ENCODE measurements at regions not wholly inside any gene's neighbourhood (a gene's known extent, or its start where the extent isn't known, plus 50 kb on each side); places are given as distances from the start of the nearest gene placed in this dataset.

DNA sequence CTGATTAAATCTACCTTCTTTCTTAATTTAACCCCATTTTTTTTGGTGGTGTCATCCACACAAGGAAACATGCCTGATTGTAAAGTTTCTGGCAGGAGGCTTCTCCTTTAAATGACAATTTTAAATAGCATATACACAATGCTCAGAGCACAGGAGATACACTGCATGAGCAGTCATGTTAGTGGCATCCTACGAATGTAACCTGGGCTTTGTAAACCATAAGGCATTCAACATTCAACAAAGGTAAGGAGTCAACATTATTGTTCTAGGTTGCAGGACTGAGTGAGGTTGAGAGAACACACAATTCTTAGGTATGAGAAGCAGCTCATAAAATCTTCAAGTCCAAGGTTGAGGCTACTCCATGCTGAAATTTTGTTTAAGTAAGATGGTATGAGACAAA is 266.6 kb upstream of the SIX2 start (continued):
- TF ChIP-seq CSRNP3 (CRISPR knock-in tag; IDR thresholded peaks at IDR 0.05): no peak
- no peak for TF ChIP-seq GLIS3 (CRISPR knock-in tag; IDR thresholded peaks at IDR 0.05)
- no peak for TF ChIP-seq ZNF565 (CRISPR knock-in tag; conservative IDR thresholded peaks at IDR 0.05; ENCODE audit: low read depth)
- TF ChIP-seq OSR1 (CRISPR knock-in tag; IDR thresholded peaks at IDR 0.05): no peak
- no peak for TF ChIP-seq ZNF8 (CRISPR knock-in tag; IDR thresholded peaks at IDR 0.05)
- no peak for TF ChIP-seq TCF4 (CRISPR knock-in tag; IDR thresholded peaks at IDR 0.05; ENCODE audit: borderline replicate concordance)

DNA sequence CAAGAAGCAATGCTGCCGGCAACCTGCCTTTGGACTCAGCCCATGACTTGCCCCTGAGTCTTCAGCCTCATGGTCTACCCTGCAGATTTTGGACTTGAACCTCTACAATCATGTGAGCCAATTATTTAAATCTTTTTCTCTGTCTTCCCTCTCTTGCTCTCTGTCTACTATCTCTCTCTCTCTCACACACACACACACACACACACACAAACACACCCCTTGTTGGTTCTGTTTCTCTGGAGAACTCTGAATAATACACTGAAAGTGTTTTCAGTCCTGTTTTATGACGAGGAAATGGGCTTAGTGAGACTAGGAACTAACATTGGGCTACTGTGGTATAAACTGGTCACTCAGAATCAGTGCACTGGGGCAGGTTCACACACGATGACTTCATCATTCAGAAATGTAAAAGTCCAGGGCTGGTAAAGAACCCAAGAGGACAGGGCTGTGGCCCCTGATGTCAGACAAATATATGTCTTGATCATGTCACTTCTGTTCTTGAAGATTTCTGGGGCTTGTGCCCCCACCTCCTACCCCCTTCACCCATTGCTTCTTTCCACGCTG is 266.1 kb upstream of the SIX2 start:
- ATAC-seq: 0 out of 3 replicates have a peak, but pooled peaks have one; percentile 14
- TF ChIP-seq BACH2 (CRISPR knock-in tag; IDR thresholded peaks at IDR 0.05; ENCODE audit: borderline replicate concordance) (no peak), CREB5 (CRISPR knock-in tag; IDR thresholded peaks at IDR 0.05; ENCODE audit: low read depth) (0 out of 2 replicates have a peak, but pooled peaks have one; percentile 40), ZNF8 (CRISPR knock-in tag; IDR thresholded peaks at IDR 0.05) (peak; percentile 64)

- TF ChIP-seq ARNTL (CRISPR knock-in tag; IDR thresholded peaks at IDR 0.05; ENCODE audit: borderline replicate concordance, low read depth): no peak
- no peak for TF ChIP-seq GLIS3 (CRISPR knock-in tag; IDR thresholded peaks at IDR 0.05)
- TF ChIP-seq CREB5 (CRISPR knock-in tag; IDR thresholded peaks at IDR 0.05; ENCODE audit: low read depth): no peak
- TF ChIP-seq RARB (CRISPR knock-in tag; IDR thresholded peaks at IDR 0.05): no peak
- ATAC-seq: no peak
Observed at GRCh38 chr2:45274250-45274926, 265.1 kb upstream of the SIX2 start.

DNA sequence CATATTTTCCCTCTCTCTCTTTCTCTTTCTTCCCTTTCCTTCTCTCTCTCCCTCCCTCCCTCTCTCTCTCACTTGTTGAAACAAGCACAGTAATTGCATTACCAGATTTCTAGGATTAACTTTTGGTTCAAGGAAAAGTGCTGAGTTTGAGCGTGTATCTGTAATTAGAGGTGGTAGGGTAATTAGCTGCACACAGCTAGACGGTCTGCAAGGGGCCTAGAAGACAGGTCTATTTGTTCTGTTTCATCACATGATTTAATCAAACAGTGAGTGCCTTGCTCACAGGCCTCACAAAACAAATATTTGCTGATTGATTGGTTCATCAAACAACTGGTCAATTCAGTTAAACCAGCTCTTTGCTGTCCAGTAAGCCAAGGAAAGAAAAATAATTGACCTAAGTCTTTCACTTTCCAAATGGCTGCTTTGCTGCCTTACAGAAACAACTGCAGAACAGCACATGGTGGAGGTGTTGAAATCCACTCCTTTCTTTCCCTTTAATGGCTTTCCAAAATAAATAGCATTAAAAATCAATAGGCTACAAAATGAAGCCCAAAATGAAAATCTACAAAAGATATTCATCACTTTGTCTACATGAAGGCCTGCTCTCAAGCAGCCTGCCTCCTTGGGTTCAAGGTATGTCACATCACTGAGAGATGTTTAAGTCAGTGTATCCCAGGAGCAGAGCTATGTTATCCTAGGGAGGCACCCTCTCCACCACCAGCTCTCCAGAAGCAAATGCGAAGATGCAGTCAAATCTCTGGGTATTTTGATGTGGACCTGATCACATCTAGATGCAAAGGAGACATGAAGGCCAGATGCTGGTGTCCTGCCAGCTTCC is 264.4 kb upstream of the SIX2 start:
- no peak for TF ChIP-seq GLIS3 (CRISPR knock-in tag; IDR thresholded peaks at IDR 0.05)
- no peak for TF ChIP-seq CREB5 (CRISPR knock-in tag; IDR thresholded peaks at IDR 0.05; ENCODE audit: low read depth)
- no peak for TF ChIP-seq ARNTL (CRISPR knock-in tag; IDR thresholded peaks at IDR 0.05; ENCODE audit: borderline replicate concordance, low read depth)
- TF ChIP-seq ZNF70 (CRISPR knock-in tag; IDR thresholded peaks at IDR 0.05): no peak
- no peak for TF ChIP-seq ZNF8 (CRISPR knock-in tag; IDR thresholded peaks at IDR 0.05)
- no peak for TF ChIP-seq OSR1 (CRISPR knock-in tag; IDR thresholded peaks at IDR 0.05)
- no peak for TF ChIP-seq TCF4 (CRISPR knock-in tag; IDR thresholded peaks at IDR 0.05; ENCODE audit: borderline replicate concordance)
- TF ChIP-seq SNAI2 (CRISPR knock-in tag; IDR thresholded peaks at IDR 0.05): no peak
- TF ChIP-seq BACH2 (CRISPR knock-in tag; IDR thresholded peaks at IDR 0.05; ENCODE audit: borderline replicate concordance): no peak
- no peak for TF ChIP-seq RARB (CRISPR knock-in tag; IDR thresholded peaks at IDR 0.05)
- no peak for TF ChIP-seq CSRNP3 (CRISPR knock-in tag; IDR thresholded peaks at IDR 0.05)
- no peak for ATAC-seq

DNA sequence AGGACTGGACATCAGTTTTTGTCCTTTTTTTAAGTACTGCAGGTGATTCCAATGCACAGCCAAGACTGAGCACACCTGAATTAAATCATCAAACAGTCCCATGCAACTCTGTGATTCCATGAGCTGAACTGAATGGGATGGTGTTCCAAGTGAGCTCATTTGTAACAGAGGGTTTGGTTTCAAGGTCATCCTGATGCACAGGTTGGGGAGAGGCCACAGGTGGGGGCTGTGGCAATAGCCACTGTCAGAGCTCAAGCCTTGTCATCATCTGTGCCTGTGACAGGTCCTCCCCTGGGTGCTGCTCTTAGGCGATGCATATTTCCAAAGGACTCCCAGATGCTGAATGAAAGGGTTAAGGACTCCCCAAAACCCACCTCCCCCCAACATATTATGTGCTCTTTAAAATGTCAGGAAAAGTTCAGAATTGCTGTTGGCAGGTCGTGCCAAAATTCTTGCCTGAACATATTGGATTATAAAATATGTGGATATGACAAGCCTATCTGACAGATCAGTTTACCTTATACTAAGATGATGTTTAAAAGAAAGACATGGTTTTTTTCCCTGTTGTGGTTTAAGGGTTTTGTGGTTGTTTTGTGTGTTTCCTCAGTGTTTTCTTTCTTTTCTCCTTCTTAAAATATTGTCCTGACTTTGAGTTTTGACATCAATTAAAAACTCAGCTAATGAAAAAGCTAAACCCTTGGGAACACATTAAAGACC is 263.5 kb upstream of the SIX2 start:
- ATAC-seq: peak; percentile 16; the same call in 1 of the 3 replicates
- TF ChIP-seq CREB5 (CRISPR knock-in tag; IDR thresholded peaks at IDR 0.05; ENCODE audit: low read depth) (no peak), ZFP3 (CRISPR knock-in tag; IDR thresholded peaks at IDR 0.05) (no peak), ZFP30 (CRISPR knock-in tag; IDR thresholded peaks at IDR 0.05) (no peak), ZC3H10 (CRISPR knock-in tag; IDR thresholded peaks at IDR 0.05) (no peak), RARB (CRISPR knock-in tag; IDR thresholded peaks at IDR 0.05) (no peak), ZNF565 (CRISPR knock-in tag; conservative IDR thresholded peaks at IDR 0.05; ENCODE audit: low read depth) (no peak), BACH2 (CRISPR knock-in tag; IDR thresholded peaks at IDR 0.05; ENCODE audit: borderline replicate concordance) (no peak)
